H1 (cell line): ENCODE measurements at regions not wholly inside any gene's neighbourhood (a gene's known extent, or its start where the extent isn't known, plus 50 kb on each side); places are given as distances from the start of the nearest gene placed in this dataset.
A peak's percentile ranks its signal among the peaks of the same experiment; 100 is the strongest.

Source experiments
- CTCF ChIA-PET: fragments of 300-600 bp; sonication (Branson Sonifier 250); formaldehyde crosslinking; loops from one replicate; lab custom pipeline; 2021; ENCODE audit not compliant: partially characterized antibody; lab: Charles Lee
- POLR2A ChIA-PET: fragments of 300-600 bp; sonication (Branson Sonifier 250); formaldehyde crosslinking; loops from one replicate; lab custom pipeline; 2021; ENCODE audit warnings: inconsistent platforms; ENCODE audit not compliant: partially characterized antibody; lab: Charles Lee
- DNase-seq, 2 experiments: peaks; one replicate each; pipeline versions ENCODE4 v3.0.0 to v3.0.0-alpha.2; 2010 to 2022; ENCODE audit warnings: low spot score in 2 of 2, low read depth in 1 of 2, mixed read lengths in 1 of 2
- FAIRE-seq: peaks from 2 replicates; lab custom pipeline; 2011; peaks lifted over from hg19 to GRCh38; lab: Jason Lieb, UNC
- H2AFZ ChIP-seq: 2 replicates; pipeline ENCODE4 v1.8.1; 2012; ENCODE audit warnings: low read length, inconsistent platforms
- H2AK5ac ChIP-seq: 2 replicates; pipeline ENCODE4 v1.6.1; 2013; ENCODE audit warnings: low read depth, low read length
- H2BK120ac ChIP-seq: replicated peaks from 2 replicates; pipeline ENCODE3; 2013; ENCODE audit warnings: low read depth, low read length, inconsistent platforms
- H2BK12ac ChIP-seq: 2 replicates; pipeline ENCODE4 v1.6.1; 2013; ENCODE audit warnings: low read depth, low read length
- H2BK15ac ChIP-seq: 2 replicates; pipeline ENCODE4 v1.6.1; 2013; ENCODE audit warnings: low read length
- H2BK20ac ChIP-seq: 2 replicates; pipeline ENCODE4 v1.6.1; 2013; ENCODE audit warnings: low read length
- H2BK5ac ChIP-seq: 2 replicates; pipeline ENCODE4 v1.6.1; 2013; ENCODE audit warnings: low read depth, low read length
- H3K14ac ChIP-seq: 2 replicates; pipeline ENCODE4 v1.6.1; 2013; ENCODE audit warnings: inconsistent platforms; ENCODE audit not compliant: insufficient read length
- H3K18ac ChIP-seq: 2 replicates; pipeline ENCODE4 v1.6.1; 2013; ENCODE audit warnings: low read length; ENCODE audit errors: extremely low read depth
- H3K23ac ChIP-seq: 2 replicates; pipeline ENCODE4 v1.6.1; 2013; ENCODE audit warnings: inconsistent platforms; ENCODE audit not compliant: insufficient read length
- H3K23me2 ChIP-seq: 2 replicates; pipeline ENCODE4 v1.6.1; 2013; ENCODE audit warnings: low read depth, low read length
- H3K27ac ChIP-seq: 2 replicates; pipeline ENCODE4 v1.6.1; 2011; ENCODE audit warnings: low read depth, low read length, inconsistent platforms
- H3K27me3 ChIP-seq, 4 experiments: replicated peaks in 1 of 4; 1 replicate in 1 of 4; 2 replicates in 3 of 4; pipeline versions ENCODE4 v1.6.1 to v1.8.1; 2011 to 2013; ENCODE audit warnings: low read length in 3 of 4, mild to moderate bottlenecking in 3 of 4, inconsistent platforms in 2 of 4, mixed read lengths in 2 of 4, moderate library complexity in 1 of 4; ENCODE audit not compliant: control insufficient read depth in 3 of 4, insufficient read depth in 3 of 4; ENCODE audit errors: extremely low read depth in 1 of 4
- H3K36me3 ChIP-seq, 4 experiments: 2 replicates each; pipeline versions ENCODE4 v1.6.1 to v1.8.1; 2011 to 2013; ENCODE audit warnings: mild to moderate bottlenecking in 4 of 4, low read length in 3 of 4, moderate library complexity in 2 of 4, control low read depth in 1 of 4, inconsistent platforms in 1 of 4; ENCODE audit not compliant: insufficient read depth in 4 of 4, control insufficient read depth in 2 of 4
- H3K4ac ChIP-seq: replicated peaks from 2 replicates; pipeline ENCODE3; 2013; ENCODE audit warnings: low read length, low read depth, mixed read lengths, inconsistent platforms; ENCODE audit not compliant: insufficient read length
- H3K4me1 ChIP-seq, 4 experiments: replicated peaks in 1 of 4; 1 replicate in 1 of 4; 2 replicates in 3 of 4; pipeline versions ENCODE4 v1.6.1 to v1.8.1; 2011 to 2013; ENCODE audit warnings: low read length in 3 of 4, inconsistent platforms in 2 of 4, mixed read lengths in 1 of 4; ENCODE audit not compliant: insufficient read depth in 4 of 4, control insufficient read depth in 3 of 4
- H3K4me2 ChIP-seq, 2 experiments: 2 replicates each; pipeline versions ENCODE4 v1.6.1 to v1.8.1; 2011 to 2013; ENCODE audit warnings: low read depth in 2 of 2, low read length in 2 of 2, control low read depth in 1 of 2, inconsistent platforms in 1 of 2, mild to moderate bottlenecking in 1 of 2; ENCODE audit not compliant: insufficient read depth in 1 of 2
- H3K4me3 ChIP-seq, 4 experiments: fragments of 200-600, 300-600 bp in 1 of 4; sonication (generic), shearing (Covaris generic), sonication (Bioruptor Twin) in 1 of 4; 2 replicates each; pipeline versions ENCODE4 v1.5.1 to v1.8.1; 2011 to 2016; ENCODE audit warnings: low read length in 4 of 4, low read depth in 3 of 4, control low read depth in 2 of 4, inconsistent platforms in 2 of 4, mild to moderate bottlenecking in 2 of 4, mixed read lengths in 1 of 4, moderate library complexity in 1 of 4; ENCODE audit not compliant: insufficient read depth in 2 of 4; ENCODE audit errors: extremely low read depth in 1 of 4
- H3K56ac ChIP-seq: replicated peaks from 2 replicates; pipeline ENCODE3; 2013; ENCODE audit warnings: low read depth, mild to moderate bottlenecking, mixed read lengths, low read length, inconsistent platforms; ENCODE audit not compliant: insufficient read length
- H3K79me1 ChIP-seq: 2 replicates; pipeline ENCODE4 v1.6.1; 2013; ENCODE audit warnings: low read depth, low read length, control low read depth
- H3K79me2 ChIP-seq, 2 experiments: 2 replicates each; pipeline versions ENCODE4 v1.6.1 to v1.8.1; 2012 to 2013; ENCODE audit warnings: low read length in 2 of 2, mild to moderate bottlenecking in 2 of 2, inconsistent platforms in 1 of 2; ENCODE audit not compliant: insufficient read depth in 2 of 2, control insufficient read depth in 1 of 2
- H3K9ac ChIP-seq, 4 experiments: replicated peaks in 1 of 4; 1 replicate in 1 of 4; 2 replicates in 3 of 4; pipeline versions ENCODE4 v1.6.1 to v1.8.1; 2011 to 2013; ENCODE audit warnings: low read depth in 3 of 4, low read length in 3 of 4, control low read depth in 2 of 4, mild to moderate bottlenecking in 2 of 4, moderate library complexity in 2 of 4, inconsistent platforms in 1 of 4; ENCODE audit errors: extremely low read depth in 1 of 4
- H3K9me3 ChIP-seq, 2 experiments: 2 replicates each; pipeline versions ENCODE4 v1.6.1 to v1.8.1; 2012 to 2013; ENCODE audit warnings: mild to moderate bottlenecking in 2 of 2, moderate library complexity in 2 of 2, control low read depth in 1 of 2, inconsistent platforms in 1 of 2, low read depth in 1 of 2, low read length in 1 of 2, mixed read lengths in 1 of 2; ENCODE audit not compliant: insufficient read depth in 2 of 2
- H4K20me1 ChIP-seq, 2 experiments: replicated peaks in 1 of 2; 2 replicates each; pipeline versions ENCODE3 to v1.8.1; 2011 to 2013; ENCODE audit warnings: inconsistent platforms in 2 of 2, low read length in 2 of 2, mild to moderate bottlenecking in 1 of 2; ENCODE audit not compliant: insufficient read depth in 2 of 2, control insufficient read depth in 1 of 2
- H4K5ac ChIP-seq: 2 replicates; pipeline ENCODE4 v1.6.1; 2013; ENCODE audit warnings: low read length, low read depth, mixed read lengths, inconsistent platforms; ENCODE audit not compliant: insufficient read length
- H4K8ac ChIP-seq: 2 replicates; pipeline ENCODE4 v1.8.0; 2013; ENCODE audit warnings: mild to moderate bottlenecking, moderate library complexity, low read length, inconsistent platforms; ENCODE audit not compliant: insufficient read depth; ENCODE audit errors: extremely low read depth
- H4K91ac ChIP-seq: replicated peaks from 2 replicates; pipeline ENCODE3; 2013; ENCODE audit warnings: low read length, mixed read lengths, inconsistent platforms; ENCODE audit not compliant: insufficient read length
- ASH2L ChIP-seq: fragments of 200-600, 300-600 bp; sonication (generic); IDR thresholded peaks from one replicate; pipeline ENCODE4 v1.7.1; 2017; ENCODE audit warnings: low read length
- EP300 ChIP-seq, 2 experiments: IDR thresholded peaks; 1 replicate in 1 of 2; 2 replicates in 1 of 2; pipeline ENCODE4 v1.6.1; 2011 to 2012; ENCODE audit warnings: low read depth in 2 of 2, low read length in 2 of 2, mild to moderate bottlenecking in 2 of 2, borderline replicate concordance in 1 of 2, inconsistent platforms in 1 of 2, moderate library complexity in 1 of 2
- GTF2F1 ChIP-seq: IDR thresholded peaks from 2 replicates; pipeline ENCODE4 v1.6.1; 2012; ENCODE audit warnings: low read depth, low read length, improper control_type of control experiment, borderline replicate concordance
- NRF1 ChIP-seq: IDR thresholded peaks from 2 replicates; pipeline ENCODE4 v1.6.1; 2011; ENCODE audit warnings: mild to moderate bottlenecking, low read depth, low read length, improper control_type of control experiment
- PHF8 ChIP-seq: fragments of 200-600 bp; sonication (generic); conservative IDR thresholded peaks from 2 replicates; pipeline ENCODE4 v1.7.1; 2012; ENCODE audit warnings: low read depth, mild to moderate bottlenecking, inconsistent platforms, low read length, moderate library complexity
- SIN3A ChIP-seq, 2 experiments: IDR thresholded peaks in 1 of 2; conservative IDR thresholded peaks in 1 of 2; 2 replicates each; pipeline ENCODE4 v1.6.1; 2011 to 2012; ENCODE audit warnings: low read length in 2 of 2, improper control_type of control experiment in 1 of 2, low read depth in 1 of 2, mild to moderate bottlenecking in 1 of 2
- SIRT6 ChIP-seq: IDR thresholded peaks from one replicate; pipeline ENCODE4 v1.7.1; 2012; ENCODE audit warnings: low read length, inconsistent platforms
- TEAD4 ChIP-seq: IDR thresholded peaks from 2 replicates; pipeline ENCODE4 v1.6.1; 2012; ENCODE audit warnings: low read depth, low read length, inconsistent platforms, mixed read lengths
- WGBS, 2 experiments: shearing (Covaris generic) in 1 of 2; methylation state at CpG; one replicate each; pipeline versions ENCODE4 v1.1.6 to v1.1.7; 2013 to 2015; ENCODE audit warnings: low lambda C conversion rate in 2 of 2, mixed read lengths in 2 of 2, inconsistent platforms in 1 of 2, low coverage in 1 of 2, missing lambda C conversion rate in 1 of 2; ENCODE audit not compliant: insufficient replicate concordance in 2 of 2, insufficient coverage in 1 of 2, insufficient read length in 1 of 2; ENCODE audit errors: extremely low coverage in 1 of 2, missing lambda C conversion rate in 1 of 2; 5-methylcytosine and 5-hydroxymethylcytosine counted together
- TF ChIP-seq, protein P1 (sequence below): IDR thresholded peaks from 2 replicates; pipeline ENCODE4 v1.6.1; 2012; ENCODE audit warnings: low read length, inconsistent platforms
- TF ChIP-seq, protein P2 (sequence below): IDR thresholded peaks from 2 replicates; pipeline ENCODE4 v1.6.1; 2011; ENCODE audit warnings: low read depth, mild to moderate bottlenecking, low read length; ENCODE audit not compliant: insufficient read depth

DNA sequence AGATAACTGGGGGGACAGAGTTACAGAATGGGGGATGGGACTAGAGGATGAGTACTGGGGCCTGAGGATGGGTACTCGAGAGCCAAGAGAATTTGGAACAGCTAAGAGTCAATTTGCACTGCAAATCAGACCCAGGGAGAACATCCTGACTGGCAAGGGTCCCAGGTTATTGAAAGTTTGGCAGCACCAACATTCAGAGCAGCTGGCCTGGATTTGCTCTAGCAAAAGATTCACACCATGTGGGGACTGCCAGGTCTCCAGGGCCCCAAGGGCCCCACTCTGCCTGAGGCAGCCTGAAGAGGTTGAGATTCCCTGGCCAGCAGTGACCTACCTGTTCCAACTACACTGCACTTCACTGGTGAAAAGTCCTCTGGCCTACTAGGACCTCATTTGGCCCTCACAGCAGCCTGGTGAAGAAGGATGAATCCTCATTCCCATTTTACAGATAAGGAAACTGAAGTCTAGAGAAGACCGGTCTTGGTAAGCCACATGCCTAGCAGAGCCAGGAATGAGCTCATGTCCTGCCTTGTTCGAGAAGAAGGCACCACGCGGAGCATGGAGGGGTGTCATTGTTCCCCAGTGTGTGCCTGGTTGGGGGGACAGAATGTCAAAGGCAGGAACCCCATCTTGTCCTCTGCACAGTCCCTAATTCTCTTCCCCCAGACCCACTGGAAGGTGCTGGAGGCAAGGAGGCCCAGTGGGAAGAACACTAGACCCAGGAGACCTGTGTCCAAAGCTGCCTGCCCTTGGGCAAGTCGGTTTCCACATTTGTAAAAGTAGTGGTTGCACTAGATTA, 258.6 kb downstream of the TNS1 start:
- FAIRE-seq = no peak
- 88% methylated on average over 6 of the region's 6 CpGs; no CpG with 5 or more reads in 1 of the 2 experiments for WGBS, 2 experiments
- TF ChIP-seq TEAD4 (no peak), SIRT6 (no peak), ASH2L (no peak), EP300 (IDR thresholded peaks at IDR 0.05; ENCODE audit: borderline replicate concordance in 1 of 2, low read depth in 2 of 2, low read length in 2 of 2) (no peak), NRF1 (no peak), GTF2F1 (no peak), PHF8 (no peak), SIN3A (conservative IDR thresholded peaks at IDR 0.05 in 1 of 2, IDR thresholded peaks at IDR 0.05 in 1 of 2; ENCODE audit: low read depth in 1 of 2, low read length in 2 of 2) (no peak)
- TF ChIP-seq, protein P1, sequence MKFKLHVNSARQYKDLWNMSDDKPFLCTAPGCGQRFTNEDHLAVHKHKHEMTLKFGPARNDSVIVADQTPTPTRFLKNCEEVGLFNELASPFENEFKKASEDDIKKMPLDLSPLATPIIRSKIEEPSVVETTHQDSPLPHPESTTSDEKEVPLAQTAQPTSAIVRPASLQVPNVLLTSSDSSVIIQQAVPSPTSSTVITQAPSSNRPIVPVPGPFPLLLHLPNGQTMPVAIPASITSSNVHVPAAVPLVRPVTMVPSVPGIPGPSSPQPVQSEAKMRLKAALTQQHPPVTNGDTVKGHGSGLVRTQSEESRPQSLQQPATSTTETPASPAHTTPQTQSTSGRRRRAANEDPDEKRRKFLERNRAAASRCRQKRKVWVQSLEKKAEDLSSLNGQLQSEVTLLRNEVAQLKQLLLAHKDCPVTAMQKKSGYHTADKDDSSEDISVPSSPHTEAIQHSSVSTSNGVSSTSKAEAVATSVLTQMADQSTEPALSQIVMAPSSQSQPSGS = no peak
- TF ChIP-seq, protein P2, sequence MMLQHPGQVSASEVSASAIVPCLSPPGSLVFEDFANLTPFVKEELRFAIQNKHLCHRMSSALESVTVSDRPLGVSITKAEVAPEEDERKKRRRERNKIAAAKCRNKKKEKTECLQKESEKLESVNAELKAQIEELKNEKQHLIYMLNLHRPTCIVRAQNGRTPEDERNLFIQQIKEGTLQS = no peak

More for the DNA sequence above, 258.6 kb downstream of the TNS1 start:
- no peaks in the 10 kb centered on the region for H3K4me1 ChIP-seq
- H3K27ac ChIP-seq = no peak overlapping the region
- H2BK5ac ChIP-seq = no peak overlapping the region
- H3K4ac ChIP-seq = no peak overlapping the region
- H3K56ac ChIP-seq = no peak overlapping the region
- no peak overlapping the region for H4K91ac ChIP-seq
- H2AK5ac ChIP-seq = no peak overlapping the region
- H3K23ac ChIP-seq = no peak overlapping the region
- H2BK120ac ChIP-seq = no peak overlapping the region
- H2BK12ac ChIP-seq = no peak overlapping the region
- H3K18ac ChIP-seq = no peak overlapping the region
- H4K5ac ChIP-seq = no peak overlapping the region
- no peak overlapping the region for H2BK15ac ChIP-seq
- DNase-seq = peak in 1 of 2 experiments; percentile 19
- H3K27me3 ChIP-seq = no peaks in the 10 kb centered on the region
- CTCF ChIA-PET = interaction anchor here (0.9 to 1.2 kb wide), 3 partner anchors 12 to 92 kb away, joined by 3 to 4 read pairs (median 3); no protein-coding TSS in a partner anchor
- no peaks in the 10 kb centered on the region for H3K79me2 ChIP-seq
- POLR2A ChIA-PET = interaction anchor here (0.6 kb wide), 1 partner anchor 82 kb away, joined by 3 read pairs; no protein-coding TSS in a partner anchor
- no peaks in the 10 kb centered on the region for H3K36me3 ChIP-seq
- H4K8ac ChIP-seq = no peak overlapping the region
- no peak overlapping the region for H3K4me3 ChIP-seq
- H2BK20ac ChIP-seq = no peak overlapping the region
- H3K9me3 ChIP-seq = no peaks in the 10 kb centered on the region
- no peaks in the 10 kb centered on the region for H3K79me1 ChIP-seq
- no peak overlapping the region for H3K14ac ChIP-seq
- H3K4me2 ChIP-seq = no peak overlapping the region
- H4K20me1 ChIP-seq = no peaks in the 10 kb centered on the region
- no peaks in the 10 kb centered on the region; the same call in 1 of the 2 replicates for H3K23me2 ChIP-seq
- H3K9ac ChIP-seq = no peak overlapping the region
- no peak overlapping the region for H2AFZ ChIP-seq
